ENCODE measurements at regions not wholly inside any gene's neighbourhood (a gene's known extent, or its start where the extent isn't known, plus 50 kb on each side); places are given as distances from the start of the nearest gene placed in this dataset.

GRCh38 chr22:47694536-47695130 is 932.2 kb downstream of the TBC1D22A start:
- Mint-ChIP-seq H3K27ac (no peak overlapping the region), H3K36me3 (ENCODE audit: low read depth) (no peaks in the 10 kb centered on the region), H3K27me3 (ENCODE audit: insufficient read depth, low read depth, poor library complexity) (peaks cover 2% of the 10 kb centered on the region), H3K4me1 (peaks cover 11% of the 10 kb centered on the region), H3K9me3 (no peaks in the 10 kb centered on the region; the same call in 1 of the 3 replicates), H3K4me3 (no peak overlapping the region)
- no peak overlapping the region for H2AFZ ChIP-seq
- no peaks in the 10 kb centered on the region for H3K4me1 ChIP-seq (ENCODE audit: insufficient read depth)
- DNase-seq (ENCODE audit: low spot score), result no peak
- no peaks in the 10 kb centered on the region for H3K27me3 ChIP-seq (ENCODE audit: insufficient read depth)
- ATAC-seq, result no peak
- H3K4me2 ChIP-seq, result no peak overlapping the region
- no peaks in the 10 kb centered on the region for H3F3A ChIP-seq (replicated peaks; ENCODE audit: low read depth)
- H4K20me1 ChIP-seq (replicated peaks; ENCODE audit: insufficient read depth), result no peaks in the 10 kb centered on the region
- H3K36me3 ChIP-seq (ENCODE audit: insufficient read depth), result peaks cover 7% of the 10 kb centered on the region
- H3K4me3 ChIP-seq, result no peak overlapping the region
- H3K79me2 ChIP-seq (replicated peaks; ENCODE audit: insufficient read depth), result no peaks in the 10 kb centered on the region
- no peaks in the 10 kb centered on the region for H3K9me2 ChIP-seq (ENCODE audit: insufficient read depth)
- TF ChIP-seq ETS1 (IDR thresholded peaks at IDR 0.05) (no peak), ZNF331 (CRISPR knock-in tag; IDR thresholded peaks at IDR 0.05; ENCODE audit: low read depth) (no peak), EZH2phosphoT487 (IDR thresholded peaks at IDR 0.05; ENCODE audit: unreplicated experiment) (no peak), CTCF (conservative IDR thresholded peaks at IDR 0.05; ENCODE audit: low read depth in 2 of 2) (no peak), ZNF114 (CRISPR knock-in tag; IDR thresholded peaks at IDR 0.05) (no peak), POLR2AphosphoS5 (IDR thresholded peaks at IDR 0.05; ENCODE audit: low read depth) (no peak), CREB1 (CRISPR knock-in tag; IDR thresholded peaks at IDR 0.05; ENCODE audit: low read depth) (no peak), ZNF462 (CRISPR knock-in tag; IDR thresholded peaks at IDR 0.05) (no peak)
- no peak overlapping the region for H3K27ac ChIP-seq (ENCODE audit: low read depth)

Data from GM23338 (cell line).